ENCODE measurements at regions not wholly inside any gene's neighbourhood (a gene's known extent, or its start where the extent isn't known, plus 50 kb on each side); places are given as distances from the start of the nearest gene placed in this dataset.
"Not testable (repeated sequence)": the region's sequence is repeated elsewhere in the genome, so short reads cannot be mapped to it uniquely, and the experiment has no call there.

- TF ChIP-seq CTCF (IDR thresholded peaks at IDR 0.05; ENCODE audit: insufficient read depth, low read length, poor library complexity, severe bottlenecking) = no peak
- H3K36me3 ChIP-seq (ENCODE audit: control insufficient read depth, insufficient read depth, low read length) = no peaks in the 10 kb centered on the region
- H3K4me3 ChIP-seq (ENCODE audit: low read depth, low read length) = no peak overlapping the region
- DNase-seq (ENCODE audit: low read depth) = no peak
- no peaks in the 10 kb centered on the region for H3K27me3 ChIP-seq (ENCODE audit: control insufficient read depth, insufficient read depth, low read length)
Measured at GRCh38 chr1:173315296-173315695, 108.2 kb upstream of the TNFSF4 start.

GRCh38 chr1:173318788-173319187 is 111.7 kb upstream of the TNFSF4 start:
- no peak for DNase-seq (ENCODE audit: low read depth)
- TF ChIP-seq CTCF (IDR thresholded peaks at IDR 0.05; ENCODE audit: insufficient read depth, low read length, poor library complexity, severe bottlenecking) = no peak
- Histone ChIP-seq H3K4me3 (ENCODE audit: low read depth, low read length) (no peak overlapping the region), H3K36me3 (ENCODE audit: control insufficient read depth, insufficient read depth, low read length) (no peaks in the 10 kb centered on the region), H3K27me3 (ENCODE audit: control insufficient read depth, insufficient read depth, low read length) (no peaks in the 10 kb centered on the region)

GRCh38 chr1:173324352-173324751 is 117.2 kb upstream of the TNFSF4 start:
- H3K27me3 ChIP-seq (ENCODE audit: control insufficient read depth, insufficient read depth, low read length); DNase-seq (ENCODE audit: low read depth); H3K36me3 ChIP-seq (ENCODE audit: control insufficient read depth, insufficient read depth, low read length); H3K4me3 ChIP-seq (ENCODE audit: low read depth, low read length): not testable (repeated sequence)

GRCh38 chr1:173327987-173328386 is 120.9 kb upstream of the TNFSF4 start:
- not testable (repeated sequence) for H3K27me3 ChIP-seq (ENCODE audit: control insufficient read depth, insufficient read depth, low read length); DNase-seq (ENCODE audit: low read depth); H3K36me3 ChIP-seq (ENCODE audit: control insufficient read depth, insufficient read depth, low read length); H3K4me3 ChIP-seq (ENCODE audit: low read depth, low read length)

- no peak for DNase-seq (ENCODE audit: low read depth)
- no peak for TF ChIP-seq CTCF (IDR thresholded peaks at IDR 0.05; ENCODE audit: insufficient read depth, low read length, poor library complexity, severe bottlenecking)
- Histone ChIP-seq H3K4me3 (ENCODE audit: low read depth, low read length) (no peak overlapping the region), H3K36me3 (ENCODE audit: control insufficient read depth, insufficient read depth, low read length) (no peaks in the 10 kb centered on the region), H3K27me3 (ENCODE audit: control insufficient read depth, insufficient read depth, low read length) (no peaks in the 10 kb centered on the region)
Measured at GRCh38 chr1:173328961-173329360, 121.8 kb upstream of the TNFSF4 start.

GRCh38 chr1:173329726-173330125 is 122.6 kb upstream of the TNFSF4 start:
- no peak for TF ChIP-seq CTCF (IDR thresholded peaks at IDR 0.05; ENCODE audit: insufficient read depth, low read length, poor library complexity, severe bottlenecking)
- Histone ChIP-seq H3K27me3 (ENCODE audit: control insufficient read depth, insufficient read depth, low read length) (no peaks in the 10 kb centered on the region), H3K36me3 (ENCODE audit: control insufficient read depth, insufficient read depth, low read length) (no peaks in the 10 kb centered on the region), H3K4me3 (ENCODE audit: low read depth, low read length) (no peak overlapping the region)
- DNase-seq (ENCODE audit: low read depth) = no peak

GRCh38 chr1:173330149-173330951 is 123.2 kb upstream of the TNFSF4 start:
- DNase-seq (ENCODE audit: low read depth) = no peak
- Histone ChIP-seq H3K27me3 (ENCODE audit: control insufficient read depth, insufficient read depth, low read length) (no peaks in the 10 kb centered on the region), H3K4me3 (ENCODE audit: low read depth, low read length) (no peak overlapping the region), H3K36me3 (ENCODE audit: control insufficient read depth, insufficient read depth, low read length) (no peaks in the 10 kb centered on the region)
- no peak for TF ChIP-seq CTCF (IDR thresholded peaks at IDR 0.05; ENCODE audit: insufficient read depth, low read length, poor library complexity, severe bottlenecking)

GRCh38 chr1:173330952-173331548 is 123.9 kb upstream of the TNFSF4 start:
- H3K36me3 ChIP-seq (ENCODE audit: control insufficient read depth, insufficient read depth, low read length); H3K4me3 ChIP-seq (ENCODE audit: low read depth, low read length); H3K27me3 ChIP-seq (ENCODE audit: control insufficient read depth, insufficient read depth, low read length); DNase-seq (ENCODE audit: low read depth): not testable (repeated sequence)

Measured in kidney epithelial cell (primary cell).